Thyroid gland (tissue), 4 donors: ENCODE measurements at regions not wholly inside any gene's neighbourhood (a gene's known extent, or its start where the extent isn't known, plus 50 kb on each side); places are given as distances from the start of the nearest gene placed in this dataset.

Experiments
- POLR2A ChIP-seq, 2 donors: fragments of 450-650 bp; IDR thresholded peaks; one replicate each; pipeline ENCODE4 v1.6.1; 2017; ENCODE audit warnings: antibody characterized with exemption in 2 of 2, mild to moderate bottlenecking in 2 of 2, moderate library complexity in 1 of 2
- TF ChIP-seq, protein P1 (sequence below), 6 experiments: fragments of 200-600 bp in 3 of 6; fragments of 450-650 bp in 3 of 6; sonication (generic) in 3 of 6; IDR thresholded peaks; one replicate each; pipeline ENCODE4 v1.5.1; 2016 to 2019; ENCODE audit warnings: antibody characterized with exemption in 6 of 6, mild to moderate bottlenecking in 2 of 6, inconsistent platforms in 1 of 6, moderate library complexity in 1 of 6

DNA sequence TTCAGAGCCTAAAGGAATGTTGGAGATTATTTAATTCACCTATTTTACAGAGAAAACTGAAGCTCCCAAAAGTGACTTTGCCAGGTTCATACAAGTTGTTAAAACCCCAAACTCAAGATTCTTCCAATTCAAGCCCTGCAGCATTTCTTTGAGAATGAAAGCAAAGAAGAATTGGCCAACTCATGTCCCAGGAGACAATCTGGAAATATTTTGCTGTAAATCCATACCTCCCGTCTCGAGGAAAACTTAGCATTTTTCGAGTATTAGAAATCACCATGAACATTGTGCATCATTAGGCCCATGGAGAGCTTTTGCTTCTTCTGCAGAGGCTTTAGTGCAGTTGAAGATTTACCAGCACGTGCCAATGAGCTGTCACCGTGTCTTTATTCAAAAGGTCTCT, 176.4 kb upstream of the KCNJ16 start:
- TF ChIP-seq, protein P1, sequence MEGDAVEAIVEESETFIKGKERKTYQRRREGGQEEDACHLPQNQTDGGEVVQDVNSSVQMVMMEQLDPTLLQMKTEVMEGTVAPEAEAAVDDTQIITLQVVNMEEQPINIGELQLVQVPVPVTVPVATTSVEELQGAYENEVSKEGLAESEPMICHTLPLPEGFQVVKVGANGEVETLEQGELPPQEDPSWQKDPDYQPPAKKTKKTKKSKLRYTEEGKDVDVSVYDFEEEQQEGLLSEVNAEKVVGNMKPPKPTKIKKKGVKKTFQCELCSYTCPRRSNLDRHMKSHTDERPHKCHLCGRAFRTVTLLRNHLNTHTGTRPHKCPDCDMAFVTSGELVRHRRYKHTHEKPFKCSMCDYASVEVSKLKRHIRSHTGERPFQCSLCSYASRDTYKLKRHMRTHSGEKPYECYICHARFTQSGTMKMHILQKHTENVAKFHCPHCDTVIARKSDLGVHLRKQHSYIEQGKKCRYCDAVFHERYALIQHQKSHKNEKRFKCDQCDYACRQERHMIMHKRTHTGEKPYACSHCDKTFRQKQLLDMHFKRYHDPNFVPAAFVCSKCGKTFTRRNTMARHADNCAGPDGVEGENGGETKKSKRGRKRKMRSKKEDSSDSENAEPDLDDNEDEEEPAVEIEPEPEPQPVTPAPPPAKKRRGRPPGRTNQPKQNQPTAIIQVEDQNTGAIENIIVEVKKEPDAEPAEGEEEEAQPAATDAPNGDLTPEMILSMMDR (IDR thresholded peaks at IDR 0.05), result no peak
- TF ChIP-seq POLR2A (IDR thresholded peaks at IDR 0.05), result no peak
